Panc1 (cell line): ENCODE measurements at regions not wholly inside any gene's neighbourhood (a gene's known extent, or its start where the extent isn't known, plus 50 kb on each side); places are given as distances from the start of the nearest gene placed in this dataset.

Source experiments
- REST ChIP-seq, 2 experiments: IDR thresholded peaks; 2 replicates each; pipeline ENCODE4 v1.6.1; 2011 to 2012; ENCODE audit warnings: low read depth in 2 of 2, control low read depth in 1 of 2, low read length in 1 of 2, mild to moderate bottlenecking in 1 of 2, moderate library complexity in 1 of 2; ENCODE audit not compliant: insufficient read depth in 1 of 2
- TF ChIP-seq, protein P1 (sequence below): fragments of 450-650 bp; IDR thresholded peaks from 2 replicates; pipeline ENCODE4 v1.5.1; 2017; ENCODE audit warnings: mild to moderate bottlenecking

- TF ChIP-seq, protein P1, sequence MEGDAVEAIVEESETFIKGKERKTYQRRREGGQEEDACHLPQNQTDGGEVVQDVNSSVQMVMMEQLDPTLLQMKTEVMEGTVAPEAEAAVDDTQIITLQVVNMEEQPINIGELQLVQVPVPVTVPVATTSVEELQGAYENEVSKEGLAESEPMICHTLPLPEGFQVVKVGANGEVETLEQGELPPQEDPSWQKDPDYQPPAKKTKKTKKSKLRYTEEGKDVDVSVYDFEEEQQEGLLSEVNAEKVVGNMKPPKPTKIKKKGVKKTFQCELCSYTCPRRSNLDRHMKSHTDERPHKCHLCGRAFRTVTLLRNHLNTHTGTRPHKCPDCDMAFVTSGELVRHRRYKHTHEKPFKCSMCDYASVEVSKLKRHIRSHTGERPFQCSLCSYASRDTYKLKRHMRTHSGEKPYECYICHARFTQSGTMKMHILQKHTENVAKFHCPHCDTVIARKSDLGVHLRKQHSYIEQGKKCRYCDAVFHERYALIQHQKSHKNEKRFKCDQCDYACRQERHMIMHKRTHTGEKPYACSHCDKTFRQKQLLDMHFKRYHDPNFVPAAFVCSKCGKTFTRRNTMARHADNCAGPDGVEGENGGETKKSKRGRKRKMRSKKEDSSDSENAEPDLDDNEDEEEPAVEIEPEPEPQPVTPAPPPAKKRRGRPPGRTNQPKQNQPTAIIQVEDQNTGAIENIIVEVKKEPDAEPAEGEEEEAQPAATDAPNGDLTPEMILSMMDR: no peak
- TF ChIP-seq REST (IDR thresholded peaks at IDR 0.05; ENCODE audit: insufficient read depth in 1 of 2, low read depth in 2 of 2, low read length in 1 of 2): no peak
Observed at GRCh38 chr6:19004176-19004575, 617.0 kb downstream of the RNF144B start.
